GM18907 (cell line): ENCODE measurements at regions not wholly inside any gene's neighbourhood (a gene's known extent, or its start where the extent isn't known, plus 50 kb on each side); places are given as distances from the start of the nearest gene placed in this dataset.

Experiments
- ATAC-seq: cut with Tn5 transposase; IDR thresholded peaks from one replicate; pipeline ENCODE4 v1.9.1; 2021; ENCODE audit warnings: mild to moderate bottlenecking, moderate library complexity; ENCODE audit not compliant: unreplicated experiment

- ATAC-seq, result no peak
These were observed 1048.0 kb downstream of the PDHA2 start for GRCh38 chr4:96887857-96888256.

- ATAC-seq, result no peak
These were observed 1054.7 kb downstream of the PDHA2 start for GRCh38 chr4:96894621-96895020.

- ATAC-seq, result no peak
These were observed 1055.9 kb downstream of the PDHA2 start for GRCh38 chr4:96895826-96896225.

GRCh38 chr4:96912716-96913115 is 1072.8 kb downstream of the PDHA2 start:
- no peak for ATAC-seq

- no peak for ATAC-seq
These were observed 1073.7 kb downstream of the PDHA2 start for GRCh38 chr4:96913441-96914080.

GRCh38 chr4:96916711-96917110 is 1076.8 kb downstream of the PDHA2 start:
- ATAC-seq, result no peak

GRCh38 chr4:96936886-96937285 is 1097.0 kb downstream of the PDHA2 start:
- ATAC-seq, result no peak

- ATAC-seq, result no peak
These were observed 1106.7 kb downstream of the PDHA2 start for GRCh38 chr4:96946552-96946951.

- ATAC-seq, result no peak
These were observed 1112.7 kb downstream of the PDHA2 start for GRCh38 chr4:96952610-96953009.

GRCh38 chr4:96955226-96955625 is 1115.3 kb downstream of the PDHA2 start:
- no peak for ATAC-seq

- ATAC-seq, result no peak
These were observed 1115.8 kb downstream of the PDHA2 start for GRCh38 chr4:96955691-96956090.

GRCh38 chr4:96969455-96969854 is 1129.6 kb downstream of the PDHA2 start:
- no peak for ATAC-seq

GRCh38 chr4:96972920-96973319 is 1133.0 kb downstream of the PDHA2 start:
- ATAC-seq, result no peak

- ATAC-seq, result no peak
These were observed 1134.4 kb downstream of the PDHA2 start for GRCh38 chr4:96974295-96974694.

- no peak for ATAC-seq
These were observed 1143.9 kb downstream of the PDHA2 start for GRCh38 chr4:96983830-96984229.

- ATAC-seq, result no peak
These were observed 1146.9 kb downstream of the PDHA2 start for GRCh38 chr4:96986816-96987215.

- ATAC-seq, result no peak
These were observed 1151.2 kb downstream of the PDHA2 start for GRCh38 chr4:96991083-96991482.

- ATAC-seq, result no peak
These were observed 1150.8 kb downstream of the STPG2 start for GRCh38 chr4:96992443-96992842.

GRCh38 chr4:96993560-96993959 is 1149.7 kb downstream of the STPG2 start:
- ATAC-seq, result no peak

GRCh38 chr4:97003715-97004114 is 1139.6 kb downstream of the STPG2 start:
- no peak for ATAC-seq

- no peak for ATAC-seq
These were observed 1130.0 kb downstream of the STPG2 start for GRCh38 chr4:97013309-97013708.

- ATAC-seq, result no peak
These were observed 1129.6 kb downstream of the STPG2 start for GRCh38 chr4:97013711-97014110.

- ATAC-seq, result no peak
These were observed 1128.0 kb downstream of the STPG2 start for GRCh38 chr4:97015301-97015700.
